GM06990 (cell line): ENCODE measurements at regions not wholly inside any gene's neighbourhood (a gene's known extent, or its start where the extent isn't known, plus 50 kb on each side); places are given as distances from the start of the nearest gene placed in this dataset.

ENCODE experiments used
- DNase-seq: peaks from one replicate; pipeline ENCODE4 v3.0.0-alpha.2; 2011; ENCODE audit not compliant: insufficient read length; ENCODE audit errors: extremely low read depth
- H3K27me3 ChIP-seq: replicated peaks from 2 replicates; pipeline ENCODE4 v1.6.0; 2011; ENCODE audit warnings: low read length; ENCODE audit not compliant: control insufficient read depth, insufficient read depth
- H3K36me3 ChIP-seq: 2 replicates; pipeline ENCODE4 v1.5.1; 2011; ENCODE audit warnings: low read length; ENCODE audit not compliant: control insufficient read depth, insufficient read depth
- H3K4me3 ChIP-seq: replicated peaks from 2 replicates; pipeline ENCODE4 v1.5.1; 2011; ENCODE audit warnings: low read depth, mild to moderate bottlenecking, control low read depth, low read length
- CTCF ChIP-seq: IDR thresholded peaks from 2 replicates; pipeline ENCODE4 v1.5.1; 2011; ENCODE audit warnings: low read length, control low read depth, mild to moderate bottlenecking, inconsistent platforms; ENCODE audit not compliant: insufficient read depth, poor library complexity, severe bottlenecking

- Histone ChIP-seq H3K36me3 (no peaks in the 10 kb centered on the region), H3K4me3 (no peak overlapping the region), H3K27me3 (no peaks in the 10 kb centered on the region)
- TF ChIP-seq CTCF = no peak
- DNase-seq = no peak
Measured at GRCh38 chrX:113986427-113986826, 597.5 kb upstream of the HTR2C start.

GRCh38 chrX:113982766-113983165, 601.1 kb upstream of the HTR2C start:
- Histone ChIP-seq H3K36me3 (no peaks in the 10 kb centered on the region), H3K27me3 (no peaks in the 10 kb centered on the region), H3K4me3 (no peak overlapping the region)
- no peak for TF ChIP-seq CTCF
- DNase-seq = no peak

GRCh38 chrX:113980953-113981352, 602.9 kb upstream of the HTR2C start:
- H3K36me3 ChIP-seq = no peaks in the 10 kb centered on the region
- no peak for TF ChIP-seq CTCF
- DNase-seq = no peak
- H3K4me3 ChIP-seq = no peak overlapping the region
- no peaks in the 10 kb centered on the region for H3K27me3 ChIP-seq

- H3K27me3 ChIP-seq = no peaks in the 10 kb centered on the region
- no peak overlapping the region for H3K4me3 ChIP-seq
- TF ChIP-seq CTCF = no peak
- H3K36me3 ChIP-seq = no peaks in the 10 kb centered on the region
- DNase-seq = no peak
Measured at GRCh38 chrX:113977887-113978286, 606.0 kb upstream of the HTR2C start.

GRCh38 chrX:113975441-113975840, 608.4 kb upstream of the HTR2C start:
- DNase-seq = no peak
- TF ChIP-seq CTCF = no peak
- Histone ChIP-seq H3K36me3 (no peaks in the 10 kb centered on the region), H3K27me3 (no peaks in the 10 kb centered on the region), H3K4me3 (no peak overlapping the region)

GRCh38 chrX:113974881-113975280, 609.0 kb upstream of the HTR2C start:
- no peaks in the 10 kb centered on the region for H3K27me3 ChIP-seq
- H3K4me3 ChIP-seq = no peak overlapping the region
- H3K36me3 ChIP-seq = no peaks in the 10 kb centered on the region
- no peak for TF ChIP-seq CTCF
- no peak for DNase-seq
